ENCODE measurements at regions not wholly inside any gene's neighbourhood (a gene's known extent, or its start where the extent isn't known, plus 50 kb on each side); places are given as distances from the start of the nearest gene placed in this dataset.

- DNase-seq (ENCODE audit: low spot score): no peak
- no peak overlapping the region for H3K27ac ChIP-seq (ENCODE audit: low read depth, low read length, poor library complexity, severe bottlenecking)
- intact Hi-C loops (cut with micrococcal nuclease; ENCODE audit: unreplicated experiment): no loop called here
- no peak overlapping the region for H3K4me3 ChIP-seq (ENCODE audit: low read depth, low read length, poor library complexity, severe bottlenecking)
- no peaks in the 10 kb centered on the region for H3K36me3 ChIP-seq (ENCODE audit: insufficient read depth, low read length, poor library complexity, severe bottlenecking)
- TF ChIP-seq EZH2 (IDR thresholded peaks at IDR 0.05; ENCODE audit: borderline replicate concordance, low read depth, low read length, poor library complexity, severe bottlenecking) (no peak), CTCF (conservative IDR thresholded peaks at IDR 0.05; ENCODE audit: low read depth, low read length) (no peak)
- H3K4me1 ChIP-seq (ENCODE audit: insufficient read depth, low read length, poor library complexity, severe bottlenecking): no peaks in the 10 kb centered on the region
- H3K9me3 ChIP-seq (ENCODE audit: low read depth, low read length, poor library complexity, severe bottlenecking): peaks cover 4% of the 10 kb centered on the region
- CTCF ChIA-PET: no interaction called here
- no TSS peak for BruUV-seq (replicated peaks)
- POLR2A ChIA-PET (ENCODE audit: low non-redundant PET): no interaction called here
- H3K27me3 ChIP-seq (replicated peaks; ENCODE audit: insufficient read depth, low read depth, low read length, poor library complexity): no peaks in the 10 kb centered on the region
Measured at GRCh38 chr1:116279715-116280114, 93.3 kb upstream of the ATP1A1 start.

GRCh38 chr1:116284819-116285390 lies 88.1 kb upstream of the ATP1A1 start:
- DNase-seq (ENCODE audit: low spot score): no peak
- Histone ChIP-seq H3K36me3 (ENCODE audit: insufficient read depth, low read length, poor library complexity, severe bottlenecking) (no peaks in the 10 kb centered on the region), H3K9me3 (ENCODE audit: low read depth, low read length, poor library complexity, severe bottlenecking) (peaks cover 4% of the 10 kb centered on the region), H3K4me3 (ENCODE audit: low read depth, low read length, poor library complexity, severe bottlenecking) (no peak overlapping the region), H3K27me3 (replicated peaks; ENCODE audit: insufficient read depth, low read depth, low read length, poor library complexity) (no peaks in the 10 kb centered on the region), H3K4me1 (ENCODE audit: insufficient read depth, low read length, poor library complexity, severe bottlenecking) (peaks cover 3% of the 10 kb centered on the region), H3K27ac (ENCODE audit: low read depth, low read length, poor library complexity, severe bottlenecking) (no peak overlapping the region)
- TF ChIP-seq EZH2 (IDR thresholded peaks at IDR 0.05; ENCODE audit: borderline replicate concordance, low read depth, low read length, poor library complexity, severe bottlenecking) (no peak), CTCF (conservative IDR thresholded peaks at IDR 0.05; ENCODE audit: low read depth, low read length) (no peak)
- ChIA-PET POLR2A (ENCODE audit: low non-redundant PET) (no interaction called here), CTCF (no interaction called here)
- intact Hi-C loops (cut with micrococcal nuclease; ENCODE audit: unreplicated experiment): no loop called here
- BruUV-seq (replicated peaks): no TSS peak

GRCh38 chr1:116286541-116286971 lies 86.5 kb upstream of the ATP1A1 start:
- CTCF ChIA-PET: no interaction called here
- no TSS peak for BruUV-seq (replicated peaks)
- intact Hi-C loops (cut with micrococcal nuclease; ENCODE audit: unreplicated experiment): no loop called here

More at GRCh38 chr1:116286541-116286971, 86.5 kb upstream of the ATP1A1 start:
- no peak for DNase-seq (ENCODE audit: low spot score)
- H3K4me1 ChIP-seq (ENCODE audit: insufficient read depth, low read length, poor library complexity, severe bottlenecking): peaks cover 3% of the 10 kb centered on the region
- H3K27ac ChIP-seq (ENCODE audit: low read depth, low read length, poor library complexity, severe bottlenecking): no peak overlapping the region
- peaks cover 4% of the 10 kb centered on the region for H3K9me3 ChIP-seq (ENCODE audit: low read depth, low read length, poor library complexity, severe bottlenecking)
- no peaks in the 10 kb centered on the region for H3K36me3 ChIP-seq (ENCODE audit: insufficient read depth, low read length, poor library complexity, severe bottlenecking)
- H3K4me3 ChIP-seq (ENCODE audit: low read depth, low read length, poor library complexity, severe bottlenecking): no peak overlapping the region
- POLR2A ChIA-PET (ENCODE audit: low non-redundant PET): no interaction called here
- TF ChIP-seq CTCF (conservative IDR thresholded peaks at IDR 0.05; ENCODE audit: low read depth, low read length): no peak
- no peak for TF ChIP-seq EZH2 (IDR thresholded peaks at IDR 0.05; ENCODE audit: borderline replicate concordance, low read depth, low read length, poor library complexity, severe bottlenecking)
- no peaks in the 10 kb centered on the region for H3K27me3 ChIP-seq (replicated peaks; ENCODE audit: insufficient read depth, low read depth, low read length, poor library complexity)
